GM21717 (cell line): ENCODE measurements at regions not wholly inside any gene's neighbourhood (a gene's known extent, or its start where the extent isn't known, plus 50 kb on each side); places are given as distances from the start of the nearest gene placed in this dataset.
"Not testable (repeated sequence)": the region's sequence is repeated elsewhere in the genome, so short reads cannot be mapped to it uniquely, and the experiment has no call there.

ENCODE experiments used
- ATAC-seq: cut with Tn5 transposase; IDR thresholded peaks from one replicate; pipeline ENCODE4 v1.9.1; 2021; ENCODE audit warnings: mild to moderate bottlenecking, moderate library complexity; ENCODE audit not compliant: unreplicated experiment

GRCh38 chr6:92339936-92340640, 1079.3 kb downstream of the EPHA7 start:
- no peak for ATAC-seq

GRCh38 chr6:92337571-92337970, 1081.8 kb downstream of the EPHA7 start:
- no peak for ATAC-seq

- ATAC-seq = no peak
These were observed 1090.0 kb downstream of the EPHA7 start for GRCh38 chr6:92329208-92329847.

- ATAC-seq = no peak
These were observed 1104.0 kb downstream of the EPHA7 start for GRCh38 chr6:92315312-92315711.

GRCh38 chr6:92297101-92297500, 1122.3 kb downstream of the EPHA7 start:
- no peak for ATAC-seq

- no peak for ATAC-seq
These were observed 1127.3 kb downstream of the EPHA7 start for GRCh38 chr6:92292067-92292466.

- no peak for ATAC-seq
These were observed 1129.5 kb downstream of the EPHA7 start for GRCh38 chr6:92289831-92290230.

GRCh38 chr6:92281571-92282076, 1137.7 kb downstream of the EPHA7 start:
- ATAC-seq = no peak

GRCh38 chr6:92275150-92275549, 1144.2 kb downstream of the EPHA7 start:
- ATAC-seq = no peak

GRCh38 chr6:92274588-92274987, 1144.8 kb downstream of the EPHA7 start:
- no peak for ATAC-seq

GRCh38 chr6:92273694-92274093, 1145.7 kb downstream of the EPHA7 start:
- no peak for ATAC-seq

- ATAC-seq = no peak
These were observed 1148.3 kb downstream of the EPHA7 start for GRCh38 chr6:92271091-92271490.

GRCh38 chr6:92270365-92270764, 1149.0 kb downstream of the EPHA7 start:
- ATAC-seq = no peak

GRCh38 chr6:92267335-92267734, 1152.0 kb downstream of the EPHA7 start:
- no peak for ATAC-seq

GRCh38 chr6:92263864-92264263, 1155.5 kb downstream of the EPHA7 start:
- no peak for ATAC-seq

- ATAC-seq = no peak
These were observed 1160.2 kb downstream of the EPHA7 start for GRCh38 chr6:92259171-92259570.

GRCh38 chr6:92243315-92243714, 1176.0 kb downstream of the EPHA7 start:
- no peak for ATAC-seq

- ATAC-seq = no peak
These were observed 1188.1 kb downstream of the EPHA7 start for GRCh38 chr6:92231171-92231701.

- ATAC-seq = not testable (repeated sequence)
These were observed 1199.4 kb downstream of the EPHA7 start for GRCh38 chr6:92219987-92220386.

GRCh38 chr6:92216717-92217116, 1202.6 kb downstream of the EPHA7 start:
- ATAC-seq = no peak

GRCh38 chr6:92201618-92202017, 1217.7 kb downstream of the EPHA7 start:
- ATAC-seq = no peak

GRCh38 chr6:92196325-92196724, 1223.0 kb downstream of the EPHA7 start:
- ATAC-seq = no peak
